Ovary (tissue), 7 donors: ENCODE measurements at regions not wholly inside any gene's neighbourhood (a gene's known extent, or its start where the extent isn't known, plus 50 kb on each side); places are given as distances from the start of the nearest gene placed in this dataset.

Source experiments
- DNase-seq, 5 donors: peaks; one replicate each; pipeline ENCODE4 v3.0.0-alpha.2; 2019 to 2020
- H3K27ac ChIP-seq, 2 donors: fragments of 200-600 bp; one replicate each; pipeline versions ENCODE4 v1.5.1 to v1.8.0; 2019 to 2022
- H3K27me3 ChIP-seq: fragments of 200-600 bp; one replicate; pipeline ENCODE4 v1.8.0; 2022
- H3K36me3 ChIP-seq: fragments of 200-600 bp; sonication (generic); one replicate; pipeline ENCODE4 v1.5.1; 2019
- H3K4me1 ChIP-seq: one replicate; pipeline ENCODE4 v1.8.1; 2013; ENCODE audit warnings: mild to moderate bottlenecking, moderate library complexity; ENCODE audit not compliant: insufficient read depth
- H3K4me3 ChIP-seq: fragments of 200-600 bp; sonication (generic); one replicate; pipeline ENCODE4 v1.5.1; 2017
- H3K9me3 ChIP-seq, 2 donors: fragments of 200-600 bp in 1 of 2; sonication (generic) in 1 of 2; one replicate each; pipeline versions ENCODE4 v1.5.1 to v1.8.1; 2013 to 2019; ENCODE audit warnings: mild to moderate bottlenecking in 1 of 2, moderate library complexity in 1 of 2
- CTCF ChIP-seq, 3 donors: fragments of 450-650 bp in 2 of 3; fragments of 200-600 bp in 1 of 3; IDR thresholded peaks; one replicate each; pipeline versions ENCODE4 v1.5.1 to v1.8.0; 2016 to 2022; ENCODE audit warnings: antibody characterized with exemption in 3 of 3, mild to moderate bottlenecking in 1 of 3
- EP300 ChIP-seq: sonication (generic); formaldehyde crosslinking; IDR thresholded peaks from one replicate; pipeline ENCODE4 v1.6.1; 2017; ENCODE audit warnings: antibody characterized with exemption
- POLR2A ChIP-seq: fragments of 450-650 bp; IDR thresholded peaks from one replicate; pipeline ENCODE4 v1.6.1; 2017; ENCODE audit warnings: antibody characterized with exemption, mild to moderate bottlenecking, moderate library complexity
- WGBS, 3 donors: extraction: QIAGEN DNeasy Blood & Tissue Kit in 1 of 3; methylation state at CpG; one replicate each; pipeline versions ENCODE4 v1.1.5 to v1.1.7; 2013 to 2017; 5-methylcytosine and 5-hydroxymethylcytosine counted together
- intact Hi-C, 4 donors: fragments of 100-400 bp; cut with DNase I; formaldehyde crosslinking; loops; one replicate each; pipeline versions ENCODE4 v1.11.0 to v1.15.1; 2022 to 2023
- donor health status: DM: no; HTN: no; CAD: no; lungs with moderate emphysema.
- donor health status: DM: no; HTN: no; CAD: no.
- donor health status: Bipolar disorder and iron deficiency.
- donor health status: DM: no; HTN: no; CAD: no.
- donor health status: DM: yes; HTN: yes; CAD: no.

DNA sequence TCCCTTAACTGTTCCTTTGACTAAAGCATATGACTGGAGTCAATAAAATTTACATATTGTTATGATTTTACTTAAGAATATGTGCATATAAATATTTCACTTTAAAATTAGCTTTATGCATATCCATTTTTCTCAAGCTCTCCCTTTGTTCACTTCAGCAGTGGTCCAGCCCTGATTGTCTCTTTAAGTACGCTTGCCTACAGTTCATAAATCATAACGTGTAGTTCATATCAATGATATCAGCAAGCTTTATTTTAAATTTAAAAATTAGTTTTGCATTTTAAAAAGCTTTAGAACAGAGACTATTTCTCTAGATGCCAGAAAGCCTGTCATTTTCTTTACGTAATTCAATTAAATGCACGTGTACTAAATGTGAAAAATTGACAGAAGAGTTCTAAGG is 721.9 kb downstream of the OTOL1 start:
- Histone ChIP-seq H3K36me3 (no peaks in the 10 kb centered on the region), H3K4me1 (peaks cover 1% of the 10 kb centered on the region), H3K27me3 (no peaks in the 10 kb centered on the region), H3K4me3 (no peak overlapping the region), H3K27ac (no peak overlapping the region), H3K9me3 (no peaks in the 10 kb centered on the region)
- intact Hi-C loops: no loop called here
- 77 to 84% (median 81%) methylated on average over 4 of the region's 4 CpGs for WGBS, 3 donors
- no peak for TF ChIP-seq EP300
- no peak for TF ChIP-seq CTCF (IDR thresholded peaks at IDR 0.05)
- no peak for TF ChIP-seq POLR2A
- no peak for DNase-seq

GRCh38 chr3:162224746-162225145 is 728.1 kb downstream of the OTOL1 start:
- TF ChIP-seq EP300 (no peak), POLR2A (no peak), CTCF (IDR thresholded peaks at IDR 0.05) (no peak)
- H3K27ac ChIP-seq: no peak overlapping the region
- H3K4me1 ChIP-seq: no peaks in the 10 kb centered on the region
- intact Hi-C loops: no loop called here
- 73 to 93% (median 88%) methylated on average over 4 of the region's 4 CpGs for WGBS, 3 donors
- no peaks in the 10 kb centered on the region for H3K36me3 ChIP-seq
- no peaks in the 10 kb centered on the region for H3K27me3 ChIP-seq
- no peak overlapping the region for H3K4me3 ChIP-seq
- no peak for DNase-seq
- H3K9me3 ChIP-seq: no peaks in the 10 kb centered on the region

GRCh38 chr3:162236949-162237348 is 740.3 kb downstream of the OTOL1 start:
- Histone ChIP-seq H3K27ac (no peak overlapping the region), H3K36me3 (no peaks in the 10 kb centered on the region), H3K9me3 (no peaks in the 10 kb centered on the region), H3K27me3 (no peaks in the 10 kb centered on the region), H3K4me1 (no peaks in the 10 kb centered on the region), H3K4me3 (no peak overlapping the region)
- DNase-seq: no peak
- intact Hi-C loops: no loop called here
- TF ChIP-seq CTCF (IDR thresholded peaks at IDR 0.05): no peak
- TF ChIP-seq EP300: no peak
- no peak for TF ChIP-seq POLR2A
- WGBS, 3 donors: 83 to 90% (median 85%) methylated on average over 5 of the region's 5 CpGs

- Histone ChIP-seq H3K4me3 (no peak overlapping the region), H3K27ac (no peak overlapping the region), H3K4me1 (no peaks in the 10 kb centered on the region), H3K36me3 (no peaks in the 10 kb centered on the region), H3K9me3 (no peaks in the 10 kb centered on the region), H3K27me3 (no peaks in the 10 kb centered on the region)
- no peak for TF ChIP-seq CTCF (IDR thresholded peaks at IDR 0.05)
- TF ChIP-seq POLR2A: no peak
- TF ChIP-seq EP300: no peak
- WGBS, 3 donors: 62 to 81% (median 68%) methylated on average over 1 of the region's 1 CpG
- DNase-seq: no peak
- intact Hi-C loops: no loop called here
Measured at GRCh38 chr3:162250782-162251181, 754.2 kb downstream of the OTOL1 start.

DNA sequence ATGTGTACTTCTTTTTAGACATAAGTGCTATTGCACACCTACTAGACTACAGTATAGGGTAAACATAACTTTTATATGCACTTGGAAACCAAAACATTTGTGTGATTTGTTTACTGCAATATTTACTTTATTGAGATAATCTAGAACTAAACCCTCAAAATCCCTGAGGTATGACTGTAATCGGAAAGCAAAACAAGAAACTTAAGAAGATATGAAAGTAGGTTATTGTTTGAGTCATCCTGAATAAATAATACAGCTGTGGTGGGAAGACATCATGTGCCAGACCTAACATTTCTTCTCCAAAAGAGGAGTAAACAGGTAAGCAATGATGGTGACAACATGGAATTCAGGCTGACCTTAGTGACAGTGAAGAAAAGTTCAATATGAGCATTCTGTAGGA is 765.5 kb downstream of the OTOL1 start:
- H3K36me3 ChIP-seq: no peaks in the 10 kb centered on the region
- intact Hi-C loops: no loop called here
- no peak overlapping the region for H3K4me3 ChIP-seq
- no peak for TF ChIP-seq POLR2A
- no peak for TF ChIP-seq CTCF (IDR thresholded peaks at IDR 0.05)
- no peak for TF ChIP-seq EP300
- H3K27me3 ChIP-seq: no peaks in the 10 kb centered on the region
- H3K4me1 ChIP-seq: no peaks in the 10 kb centered on the region
- DNase-seq: no peak
- 27 to 35% (median 30%) methylated on average over 1 of the region's 1 CpG for WGBS, 3 donors
- H3K27ac ChIP-seq: no peak overlapping the region
- H3K9me3 ChIP-seq: no peaks in the 10 kb centered on the region
